ENCODE measurements at regions not wholly inside any gene's neighbourhood (a gene's known extent, or its start where the extent isn't known, plus 50 kb on each side); places are given as distances from the start of the nearest gene placed in this dataset.

DNA sequence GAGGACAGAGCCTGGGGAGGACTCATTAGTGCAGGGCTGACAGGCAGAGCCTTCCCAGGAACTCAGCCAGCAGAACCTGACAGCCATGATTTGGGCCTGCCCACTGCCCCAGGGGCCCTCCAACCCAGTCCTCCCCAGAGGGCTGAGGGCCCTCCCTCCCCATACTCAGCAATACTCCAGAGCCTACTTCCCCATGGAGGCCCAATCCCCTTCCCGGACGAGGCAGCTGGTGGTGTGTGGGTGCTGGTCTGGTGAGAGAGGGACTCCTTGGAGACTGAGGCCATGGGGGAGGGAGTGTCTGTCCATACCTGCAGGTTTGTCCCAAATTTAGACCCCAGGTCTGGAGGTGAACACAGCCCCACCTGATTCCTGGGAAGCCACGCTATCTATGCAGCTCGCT, 120.9 kb upstream of the MLN start:
- Histone ChIP-seq H3K27me3 (no peaks in the 10 kb centered on the region), H3K27ac (no peak overlapping the region), H3K9me3 (peaks cover 0 to 3% (median 0%) of the 10 kb centered on the region in 4 donors), H3K4me3 (no peak overlapping the region), H3K4me1 (no peaks in the 10 kb centered on the region), H3K36me3 (no peaks in the 10 kb centered on the region)
- WGBS, 2 donors: 75 to 92% methylated on average over 2 to 4 of the region's 4 CpGs
- TF ChIP-seq POLR2A (IDR thresholded peaks at IDR 0.05) (no peak), EP300 (IDR thresholded peaks at IDR 0.05) (no peak), CTCF (IDR thresholded peaks at IDR 0.05) (no peak)
- DNase-seq (ENCODE audit: low spot score in 2 of 2): no peak

DNA sequence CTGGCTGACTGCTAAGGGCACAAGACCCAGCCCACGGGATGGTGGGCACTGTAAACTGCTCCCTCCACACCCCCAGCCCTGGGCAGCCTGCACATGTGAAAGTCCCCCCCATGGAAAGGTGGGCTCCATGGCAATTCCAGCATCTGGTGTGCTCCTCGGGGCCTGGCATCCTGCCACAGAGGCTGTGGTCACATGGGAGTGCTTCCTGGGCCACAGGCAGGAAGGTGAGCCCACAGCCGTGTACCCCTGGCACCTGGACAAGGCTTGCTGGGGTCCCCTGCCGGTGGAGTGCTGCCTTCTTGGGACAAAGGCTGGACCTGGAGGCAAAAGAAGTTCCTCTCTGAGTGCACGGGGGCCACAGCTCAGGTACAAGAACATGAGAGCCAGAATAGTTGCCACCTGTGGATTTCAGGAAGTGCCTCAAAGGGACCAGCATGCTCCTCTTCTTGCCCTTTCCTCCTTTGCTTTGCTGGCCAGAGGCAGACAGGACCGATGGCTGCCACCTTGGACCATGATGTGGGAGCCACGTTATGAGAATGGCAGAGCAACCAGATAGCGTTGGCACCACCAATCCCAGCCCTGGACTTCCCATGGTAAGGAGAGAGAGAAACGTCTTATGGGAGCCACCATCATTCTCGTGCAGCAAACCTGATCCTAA, 120.2 kb upstream of the MLN start:
- Histone ChIP-seq H3K36me3 (no peaks in the 10 kb centered on the region), H3K27me3 (no peaks in the 10 kb centered on the region), H3K4me1 (no peaks in the 10 kb centered on the region), H3K27ac (no peak overlapping the region), H3K4me3 (no peak overlapping the region), H3K9me3 (peaks cover 0 to 3% (median 0%) of the 10 kb centered on the region in 4 donors)
- TF ChIP-seq CTCF (IDR thresholded peaks at IDR 0.05) (no peak), POLR2A (IDR thresholded peaks at IDR 0.05) (no peak), EP300 (IDR thresholded peaks at IDR 0.05) (no peak)
- DNase-seq (ENCODE audit: low spot score in 2 of 2): no peak
- 55 to 67% methylated on average over 8 to 10 of the region's 10 CpGs for WGBS, 2 donors

- TF ChIP-seq EP300 (IDR thresholded peaks at IDR 0.05) (no peak), POLR2A (IDR thresholded peaks at IDR 0.05) (no peak), CTCF (IDR thresholded peaks at IDR 0.05) (no peak)
- Histone ChIP-seq H3K36me3 (no peaks in the 10 kb centered on the region), H3K9me3 (no peaks in the 10 kb centered on the region), H3K4me1 (no peaks in the 10 kb centered on the region), H3K27ac (no peak overlapping the region), H3K4me3 (no peak overlapping the region), H3K27me3 (no peaks in the 10 kb centered on the region)
- DNase-seq (ENCODE audit: low spot score in 2 of 2): no peak
- 94 to 96% methylated on average over 5 of the region's 5 CpGs for WGBS, 2 donors
These were observed 117.9 kb upstream of the MLN start for GRCh38 chr6:33921745-33922144.

DNA sequence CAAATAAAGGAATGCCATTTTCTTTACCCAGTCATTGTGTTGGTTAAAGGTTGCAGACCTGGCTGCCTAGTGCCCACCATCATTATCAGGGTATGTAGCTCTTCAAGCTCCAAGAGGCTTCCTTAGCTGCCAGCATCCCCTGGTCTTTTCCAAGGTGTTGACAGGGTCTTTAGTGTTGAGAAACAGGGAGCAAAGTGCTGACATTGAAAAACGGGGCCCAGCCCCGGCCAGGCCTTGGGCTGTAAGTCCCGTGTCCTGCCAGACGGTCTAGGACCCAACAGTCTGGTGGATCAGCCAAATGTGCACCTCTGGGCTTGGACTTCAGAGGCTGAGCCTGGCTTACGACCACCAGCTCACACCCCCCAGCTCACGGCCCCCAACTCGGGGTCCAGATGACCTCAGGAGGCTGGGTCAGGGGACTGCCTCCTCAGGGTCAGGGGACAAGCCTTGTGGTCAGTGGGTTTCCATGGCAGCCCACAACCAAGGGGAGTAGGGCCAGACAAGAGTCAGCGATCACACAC, 114.4 kb upstream of the MLN start:
- no peak overlapping the region for H3K4me3 ChIP-seq
- no peaks in the 10 kb centered on the region for H3K9me3 ChIP-seq
- TF ChIP-seq CTCF (IDR thresholded peaks at IDR 0.05): no peak
- no peak for TF ChIP-seq POLR2A (IDR thresholded peaks at IDR 0.05)
- no peak for TF ChIP-seq EP300 (IDR thresholded peaks at IDR 0.05)
- no peaks in the 10 kb centered on the region for H3K36me3 ChIP-seq
- H3K27ac ChIP-seq: no peak overlapping the region
- 76 to 100% methylated on average over 1 to 8 of the region's 8 CpGs for WGBS, 2 donors
- no peaks in the 10 kb centered on the region for H3K4me1 ChIP-seq
- no peaks in the 10 kb centered on the region for H3K27me3 ChIP-seq
- DNase-seq (ENCODE audit: low spot score in 2 of 2): no peak

GRCh38 chr6:33915134-33915533, 111.3 kb upstream of the MLN start:
- DNase-seq (ENCODE audit: low spot score in 2 of 2): peak in 1 of 2 donors; percentile 15
- Histone ChIP-seq H3K27me3 (no peaks in the 10 kb centered on the region), H3K27ac (no peak overlapping the region), H3K4me1 (no peaks in the 10 kb centered on the region), H3K9me3 (no peaks in the 10 kb centered on the region), H3K36me3 (no peaks in the 10 kb centered on the region), H3K4me3 (no peak overlapping the region)
- 46 to 64% methylated on average over 3 of the region's 3 CpGs for WGBS, 2 donors
- TF ChIP-seq CTCF (IDR thresholded peaks at IDR 0.05): no peak
- no peak for TF ChIP-seq EP300 (IDR thresholded peaks at IDR 0.05)
- no peak for TF ChIP-seq POLR2A (IDR thresholded peaks at IDR 0.05)

All from tibial nerve (tissue), 4 donors.